AG04449 (cell line): ENCODE measurements at regions not wholly inside any gene's neighbourhood (a gene's known extent, or its start where the extent isn't known, plus 50 kb on each side); places are given as distances from the start of the nearest gene placed in this dataset.

ENCODE experiments used
- CTCF ChIA-PET: fragments of 350-600 bp; formaldehyde crosslinking; extraction: SDS; loops from one replicate; lab custom pipeline; 2021; ENCODE audit warnings: antibody characterized with exemption; lab: Yijun Ruan, JAX
- POLR2A ChIA-PET: fragments of 400-600, 350-600 bp; formaldehyde crosslinking; extraction: SDS; loops from one replicate; lab custom pipeline; 2020; ENCODE audit warnings: antibody characterized with exemption, inconsistent platforms; lab: Yijun Ruan, JAX
- DNase-seq: peaks from one replicate; pipeline ENCODE4 v3.0.0-alpha.2; 2010; ENCODE audit warnings: low read depth, low spot score
- H3K4me3 ChIP-seq: 2 replicates; pipeline ENCODE4 v1.5.1; 2011; ENCODE audit warnings: low read depth, mild to moderate bottlenecking, control low read depth, low read length
- TF ChIP-seq, protein P1 (sequence below): IDR thresholded peaks from one replicate; pipeline ENCODE4 v1.5.1; 2011; ENCODE audit warnings: mild to moderate bottlenecking, moderate library complexity, low read length, control low read depth, inconsistent platforms; ENCODE audit not compliant: insufficient read depth; ENCODE audit errors: missing control alignments

GRCh38 chr22:48306785-48307510 lies 1520.7 kb downstream of the BRD1 start:
- TF ChIP-seq, protein P1, sequence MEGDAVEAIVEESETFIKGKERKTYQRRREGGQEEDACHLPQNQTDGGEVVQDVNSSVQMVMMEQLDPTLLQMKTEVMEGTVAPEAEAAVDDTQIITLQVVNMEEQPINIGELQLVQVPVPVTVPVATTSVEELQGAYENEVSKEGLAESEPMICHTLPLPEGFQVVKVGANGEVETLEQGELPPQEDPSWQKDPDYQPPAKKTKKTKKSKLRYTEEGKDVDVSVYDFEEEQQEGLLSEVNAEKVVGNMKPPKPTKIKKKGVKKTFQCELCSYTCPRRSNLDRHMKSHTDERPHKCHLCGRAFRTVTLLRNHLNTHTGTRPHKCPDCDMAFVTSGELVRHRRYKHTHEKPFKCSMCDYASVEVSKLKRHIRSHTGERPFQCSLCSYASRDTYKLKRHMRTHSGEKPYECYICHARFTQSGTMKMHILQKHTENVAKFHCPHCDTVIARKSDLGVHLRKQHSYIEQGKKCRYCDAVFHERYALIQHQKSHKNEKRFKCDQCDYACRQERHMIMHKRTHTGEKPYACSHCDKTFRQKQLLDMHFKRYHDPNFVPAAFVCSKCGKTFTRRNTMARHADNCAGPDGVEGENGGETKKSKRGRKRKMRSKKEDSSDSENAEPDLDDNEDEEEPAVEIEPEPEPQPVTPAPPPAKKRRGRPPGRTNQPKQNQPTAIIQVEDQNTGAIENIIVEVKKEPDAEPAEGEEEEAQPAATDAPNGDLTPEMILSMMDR = no peak
- POLR2A ChIA-PET = no interaction called here
- CTCF ChIA-PET = no interaction called here

GRCh38 chr22:48306284-48306683 lies 1521.4 kb downstream of the BRD1 start:
- POLR2A ChIA-PET = no interaction called here
- TF ChIP-seq, protein P1 = no peak
- no peak overlapping the region for H3K4me3 ChIP-seq
- DNase-seq = no peak
- CTCF ChIA-PET = no interaction called here

More at GRCh38 chr22:48306785-48307510, 1520.7 kb downstream of the BRD1 start:
- H3K4me3 ChIP-seq = no peak overlapping the region
- DNase-seq = no peak

GRCh38 chr22:48305726-48306235 lies 1521.9 kb downstream of the BRD1 start:
- DNase-seq = no peak
- POLR2A ChIA-PET = no interaction called here
- TF ChIP-seq, protein P1 = no peak
- CTCF ChIA-PET = no interaction called here
- no peak overlapping the region for H3K4me3 ChIP-seq

DNA sequence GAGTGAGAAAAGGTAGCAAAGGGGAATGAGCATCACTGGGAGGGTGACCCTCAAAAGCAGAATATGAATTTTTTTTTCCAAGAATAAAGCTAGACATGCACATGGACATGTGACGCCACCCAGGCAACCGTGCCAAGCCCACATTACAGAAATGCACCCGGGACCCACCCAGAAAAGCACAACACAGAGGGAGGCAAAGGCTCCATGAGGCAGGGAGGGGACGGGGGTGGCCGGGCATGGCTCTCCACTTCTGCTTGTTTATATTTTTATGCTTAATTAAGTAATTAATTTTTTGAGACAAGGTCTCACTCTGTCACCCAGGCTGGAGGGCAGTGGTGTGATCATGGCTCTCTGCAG lies 1524.3 kb downstream of the BRD1 start:
- ChIA-PET CTCF (no interaction called here), POLR2A (no interaction called here)
- TF ChIP-seq, protein P1 = no peak
- no peak overlapping the region for H3K4me3 ChIP-seq
- no peak for DNase-seq

DNA sequence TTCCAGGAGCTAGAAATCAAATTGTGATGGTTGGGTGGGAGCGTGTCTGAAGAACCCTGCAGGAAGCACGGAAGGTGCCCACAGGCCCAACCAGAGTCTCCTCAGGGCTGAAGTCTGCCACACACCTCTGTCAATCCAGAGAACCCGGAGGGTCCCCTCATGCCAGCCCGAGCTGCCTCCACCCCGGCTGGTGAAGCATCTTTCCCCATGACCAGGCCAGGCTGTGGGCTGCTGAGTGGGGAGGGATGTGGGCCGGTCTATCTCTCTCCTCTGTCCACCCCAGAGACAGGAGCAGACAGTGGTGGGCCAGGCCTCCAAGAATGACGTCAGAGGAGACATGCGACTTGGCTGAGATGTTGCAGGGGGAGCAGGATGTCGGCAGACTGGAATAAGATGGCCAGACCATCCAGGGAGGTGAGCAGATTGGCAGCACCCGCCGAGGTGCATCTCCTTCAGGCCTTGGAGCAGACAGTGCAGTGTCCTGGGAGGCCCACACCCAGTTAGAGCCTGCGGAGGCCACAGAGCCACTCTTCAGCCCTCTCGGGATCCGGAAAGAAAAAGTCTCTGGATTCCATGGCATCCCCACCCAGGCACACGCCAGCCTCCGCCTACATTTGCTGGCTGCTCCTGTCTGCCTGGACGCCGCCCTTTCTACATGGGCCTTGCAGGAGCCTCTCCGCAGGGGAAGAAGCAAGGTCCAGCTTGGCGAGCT lies 1524.9 kb downstream of the BRD1 start:
- no peak for DNase-seq
- ChIA-PET POLR2A (no interaction called here), CTCF (no interaction called here)
- TF ChIP-seq, protein P1 = no peak
- H3K4me3 ChIP-seq = no peak overlapping the region

GRCh38 chr22:48301908-48302307 lies 1525.8 kb downstream of the BRD1 start:
- TF ChIP-seq, protein P1 = no peak
- ChIA-PET POLR2A (no interaction called here), CTCF (no interaction called here)
- H3K4me3 ChIP-seq = no peak overlapping the region
- no peak for DNase-seq
